ENCODE measurements at regions not wholly inside any gene's neighbourhood (a gene's known extent, or its start where the extent isn't known, plus 50 kb on each side); places are given as distances from the start of the nearest gene placed in this dataset.
"Not testable (repeated sequence)": the region's sequence is repeated elsewhere in the genome, so short reads cannot be mapped to it uniquely, and the experiment has no call there.

- TF ChIP-seq CTCF (IDR thresholded peaks at IDR 0.05; ENCODE audit: borderline replicate concordance), result peak; percentile 76
- no peak overlapping the region for H3K27ac ChIP-seq (replicated peaks)
- intact Hi-C loops (cut with micrococcal nuclease), result no loop called here
- H3K9me3 ChIP-seq (replicated peaks), result peaks cover 12% of the 10 kb centered on the region
- H3K4me3 ChIP-seq, result no peak overlapping the region
- H3K27me3 ChIP-seq (ENCODE audit: low read depth), result peaks cover 46% of the 10 kb centered on the region
- peak; percentile 46 for DNase-seq
- no peaks in the 10 kb centered on the region for H3K4me1 ChIP-seq
- H3K36me3 ChIP-seq, result no peaks in the 10 kb centered on the region
Measured at GRCh38 chr14:105944632-105945610, 418.5 kb downstream of the TMEM121 start.

GRCh38 chr14:105945896-105946295 is 419.5 kb downstream of the TMEM121 start:
- H3K9me3 ChIP-seq (replicated peaks), result peaks cover 2% of the 10 kb centered on the region
- no peaks in the 10 kb centered on the region for H3K4me1 ChIP-seq
- H3K27me3 ChIP-seq (ENCODE audit: low read depth), result peaks cover 45% of the 10 kb centered on the region
- H3K4me3 ChIP-seq, result no peak overlapping the region
- no peak for DNase-seq
- intact Hi-C loops (cut with micrococcal nuclease), result no loop called here
- no peaks in the 10 kb centered on the region for H3K36me3 ChIP-seq
- TF ChIP-seq CTCF (IDR thresholded peaks at IDR 0.05; ENCODE audit: borderline replicate concordance), result peak; percentile 12
- no peak overlapping the region for H3K27ac ChIP-seq (replicated peaks)

GRCh38 chr14:105947599-105947998 is 421.2 kb downstream of the TMEM121 start:
- Histone ChIP-seq H3K27me3 (ENCODE audit: low read depth) (peaks cover 46% of the 10 kb centered on the region), H3K27ac (replicated peaks) (no peak overlapping the region), H3K4me3 (no peak overlapping the region), H3K4me1 (no peaks in the 10 kb centered on the region), H3K9me3 (replicated peaks) (no peaks in the 10 kb centered on the region), H3K36me3 (no peaks in the 10 kb centered on the region)
- intact Hi-C loops (cut with micrococcal nuclease), result no loop called here
- no peak for TF ChIP-seq CTCF (IDR thresholded peaks at IDR 0.05; ENCODE audit: borderline replicate concordance)
- no peak for DNase-seq

- intact Hi-C loops (cut with micrococcal nuclease); H3K4me1 ChIP-seq; H3K9me3 ChIP-seq (replicated peaks); DNase-seq; H3K27ac ChIP-seq (replicated peaks); H3K36me3 ChIP-seq; H3K4me3 ChIP-seq: not testable (repeated sequence)
- H3K27me3 ChIP-seq (ENCODE audit: low read depth), result peaks cover 59% of the 10 kb centered on the region
Measured at GRCh38 chr14:105948955-105949354, 422.6 kb downstream of the TMEM121 start.

- intact Hi-C loops (cut with micrococcal nuclease); H3K36me3 ChIP-seq; H3K4me3 ChIP-seq; DNase-seq; H3K27ac ChIP-seq (replicated peaks); H3K9me3 ChIP-seq (replicated peaks); H3K4me1 ChIP-seq: not testable (repeated sequence)
- H3K27me3 ChIP-seq (ENCODE audit: low read depth), result peaks cover 58% of the 10 kb centered on the region
Measured at GRCh38 chr14:105950364-105950892, 424.0 kb downstream of the TMEM121 start.

GRCh38 chr14:105951399-105951798 is 425.0 kb downstream of the TMEM121 start:
- Histone ChIP-seq H3K9me3 (replicated peaks) (peaks cover 12% of the 10 kb centered on the region), H3K27ac (replicated peaks) (no peak overlapping the region), H3K27me3 (ENCODE audit: low read depth) (peaks cover 58% of the 10 kb centered on the region), H3K4me1 (no peaks in the 10 kb centered on the region), H3K4me3 (no peak overlapping the region), H3K36me3 (no peaks in the 10 kb centered on the region)
- intact Hi-C loops (cut with micrococcal nuclease), result no loop called here
- no peak for DNase-seq
- no peak for TF ChIP-seq CTCF (IDR thresholded peaks at IDR 0.05; ENCODE audit: borderline replicate concordance)
